BJ (cell line): ENCODE measurements at regions not wholly inside any gene's neighbourhood (a gene's known extent, or its start where the extent isn't known, plus 50 kb on each side); places are given as distances from the start of the nearest gene placed in this dataset.

Experiments
- CTCF ChIA-PET: fragments of 350-600 bp; formaldehyde crosslinking; extraction: SDS; loops from one replicate; lab custom pipeline; 2021; ENCODE audit warnings: antibody characterized with exemption, inconsistent platforms; lab: Yijun Ruan, JAX
- POLR2A ChIA-PET: fragments of 300-600 bp; sonication (Branson Sonifier 250); formaldehyde crosslinking; extraction: SDS; loops from one replicate; lab custom pipeline; 2021; ENCODE audit warnings: antibody characterized with exemption; lab: Charles Lee
- DNase-seq: peaks from one replicate; pipeline ENCODE4 v3.0.0-alpha.2; 2011; ENCODE audit warnings: low read depth
- H3K27me3 ChIP-seq: 2 replicates; pipeline ENCODE4 v1.6.0; 2011; ENCODE audit warnings: low read length; ENCODE audit not compliant: control insufficient read depth, insufficient read depth
- H3K36me3 ChIP-seq: 2 replicates; pipeline ENCODE4 v1.5.1; 2011; ENCODE audit warnings: low read length; ENCODE audit not compliant: control insufficient read depth, insufficient read depth
- H3K4me3 ChIP-seq: 2 replicates; pipeline ENCODE4 v1.5.1; 2011; ENCODE audit warnings: low read depth, mild to moderate bottlenecking, control low read depth, low read length
- TF ChIP-seq, protein P1 (sequence below): IDR thresholded peaks from 2 replicates; pipeline ENCODE4 v1.5.1; 2011; ENCODE audit warnings: low read depth, mild to moderate bottlenecking, control low read depth, inconsistent platforms, low read length, moderate library complexity; ENCODE audit not compliant: insufficient read depth

DNA sequence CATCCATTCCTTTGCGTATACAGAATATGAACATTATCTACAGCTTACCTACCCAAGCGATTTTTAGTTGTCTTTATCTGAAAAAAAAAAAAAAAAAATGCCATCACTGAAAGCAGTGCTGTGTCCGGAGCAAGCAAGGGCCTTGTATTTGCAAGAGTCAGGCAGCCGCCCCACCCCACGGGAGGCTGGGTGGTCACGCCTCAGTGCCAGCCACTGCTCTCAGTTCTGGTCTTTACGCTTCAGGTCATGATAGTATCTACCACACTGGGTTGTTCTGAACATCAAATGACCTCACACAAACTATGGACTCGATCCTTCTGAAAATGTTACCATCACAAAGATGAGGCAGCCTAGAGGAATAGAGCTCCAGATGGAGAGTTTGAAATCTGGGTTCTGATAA lies 62.7 kb upstream of the HELT start:
- CTCF ChIA-PET: no interaction called here
- H3K4me3 ChIP-seq: no peak overlapping the region
- no peak for DNase-seq
- TF ChIP-seq, protein P1, sequence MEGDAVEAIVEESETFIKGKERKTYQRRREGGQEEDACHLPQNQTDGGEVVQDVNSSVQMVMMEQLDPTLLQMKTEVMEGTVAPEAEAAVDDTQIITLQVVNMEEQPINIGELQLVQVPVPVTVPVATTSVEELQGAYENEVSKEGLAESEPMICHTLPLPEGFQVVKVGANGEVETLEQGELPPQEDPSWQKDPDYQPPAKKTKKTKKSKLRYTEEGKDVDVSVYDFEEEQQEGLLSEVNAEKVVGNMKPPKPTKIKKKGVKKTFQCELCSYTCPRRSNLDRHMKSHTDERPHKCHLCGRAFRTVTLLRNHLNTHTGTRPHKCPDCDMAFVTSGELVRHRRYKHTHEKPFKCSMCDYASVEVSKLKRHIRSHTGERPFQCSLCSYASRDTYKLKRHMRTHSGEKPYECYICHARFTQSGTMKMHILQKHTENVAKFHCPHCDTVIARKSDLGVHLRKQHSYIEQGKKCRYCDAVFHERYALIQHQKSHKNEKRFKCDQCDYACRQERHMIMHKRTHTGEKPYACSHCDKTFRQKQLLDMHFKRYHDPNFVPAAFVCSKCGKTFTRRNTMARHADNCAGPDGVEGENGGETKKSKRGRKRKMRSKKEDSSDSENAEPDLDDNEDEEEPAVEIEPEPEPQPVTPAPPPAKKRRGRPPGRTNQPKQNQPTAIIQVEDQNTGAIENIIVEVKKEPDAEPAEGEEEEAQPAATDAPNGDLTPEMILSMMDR: no peak
- H3K36me3 ChIP-seq: no peaks in the 10 kb centered on the region
- POLR2A ChIA-PET: no interaction called here
- no peaks in the 10 kb centered on the region for H3K27me3 ChIP-seq

DNA sequence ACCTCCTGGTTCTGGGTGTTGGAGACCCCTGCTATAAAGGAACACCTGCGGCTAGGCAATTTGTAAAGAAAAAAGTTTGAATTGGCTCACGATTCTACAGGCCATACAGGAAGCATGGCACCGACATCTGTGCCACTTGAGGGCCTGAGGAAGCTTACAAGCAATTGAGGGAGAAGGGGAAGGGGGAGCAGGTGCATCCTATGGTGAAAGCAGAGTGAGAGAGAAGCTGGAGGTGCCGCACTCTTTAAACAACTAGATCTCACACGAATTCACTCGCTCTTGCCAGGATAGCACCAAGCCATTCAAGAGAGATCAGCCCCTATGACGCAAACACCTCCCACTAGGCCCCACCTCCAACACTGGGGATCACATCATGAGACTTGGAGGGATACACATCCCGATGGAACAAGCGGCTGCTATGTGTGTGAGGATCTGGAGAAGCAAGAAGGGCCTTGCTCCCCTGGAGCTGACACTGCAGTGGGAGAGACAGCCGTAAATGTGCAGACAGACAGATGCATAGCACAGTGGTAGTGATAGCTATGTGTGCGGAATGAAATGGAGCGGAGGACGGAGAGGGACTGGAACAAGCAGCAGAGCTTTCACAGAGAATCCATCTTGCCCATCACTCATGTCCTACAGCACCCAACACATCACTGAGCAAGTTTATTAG lies 60.7 kb upstream of the HELT start:
- TF ChIP-seq, protein P1: no peak
- ChIA-PET POLR2A (no interaction called here), CTCF (no interaction called here)

DNA sequence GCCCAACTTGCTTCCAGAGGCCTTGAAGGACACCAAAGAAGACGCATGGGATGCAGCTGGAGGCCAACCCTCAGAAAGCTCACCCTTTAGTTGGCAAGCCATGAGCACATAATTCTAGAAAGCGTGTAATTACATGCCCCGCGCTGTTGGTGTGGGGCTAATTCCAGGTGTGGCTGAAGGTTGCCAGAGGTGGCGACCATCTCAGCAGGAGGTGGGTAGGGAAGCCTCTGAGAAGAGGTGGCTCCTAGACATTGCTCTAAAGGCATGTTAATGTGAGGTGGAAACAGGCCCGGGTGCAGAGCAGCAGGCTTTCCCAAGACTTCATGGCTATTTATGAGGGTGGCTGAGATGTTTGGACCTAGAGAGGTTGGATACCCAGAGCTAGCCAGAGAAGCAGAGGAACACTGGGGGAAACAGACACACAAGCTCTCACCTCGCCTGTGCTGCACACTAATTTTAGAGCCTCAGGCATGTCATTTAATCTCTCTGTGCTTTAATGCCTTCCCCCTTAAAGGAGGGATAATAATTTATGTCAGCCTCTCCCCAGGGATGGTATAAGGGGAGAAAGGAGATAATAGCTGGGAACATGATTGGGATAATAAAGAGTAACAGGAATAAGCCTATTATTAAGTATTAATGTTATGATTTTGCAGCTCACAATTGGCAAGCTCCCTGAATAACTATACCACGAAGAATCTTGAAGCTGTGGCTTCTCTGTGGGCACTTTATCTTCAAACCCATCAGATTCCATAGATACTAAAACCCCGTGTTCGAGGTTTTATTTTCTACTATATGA lies 60.0 kb upstream of the HELT start:
- no peak for DNase-seq
- TF ChIP-seq, protein P1: no peak
- H3K27me3 ChIP-seq: no peaks in the 10 kb centered on the region
- no peak overlapping the region for H3K4me3 ChIP-seq
- ChIA-PET POLR2A (no interaction called here), CTCF (interaction anchor here (0.6 kb wide), 1 partner anchor 544 kb away, joined by 3 read pairs; no protein-coding TSS in a partner anchor)
- no peaks in the 10 kb centered on the region for H3K36me3 ChIP-seq

More for the DNA sequence above, 60.7 kb upstream of the HELT start:
- H3K36me3 ChIP-seq: no peaks in the 10 kb centered on the region
- no peak for DNase-seq
- no peaks in the 10 kb centered on the region for H3K27me3 ChIP-seq
- no peak overlapping the region for H3K4me3 ChIP-seq

DNA sequence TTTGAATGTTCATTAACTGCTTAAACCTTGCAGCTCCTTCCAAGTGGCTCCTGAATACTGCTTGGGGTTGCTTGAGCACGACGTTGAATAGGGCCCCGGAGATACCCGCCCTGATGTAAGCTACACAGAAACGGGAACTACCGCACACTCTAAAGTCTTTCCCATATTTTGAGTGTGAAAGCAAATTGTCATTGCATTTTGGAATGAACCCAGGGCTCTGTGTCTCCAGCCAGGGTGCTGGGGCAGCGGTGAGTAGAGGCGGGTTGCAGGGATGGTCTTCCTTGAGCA lies 59.4 kb upstream of the HELT start:
- no peak for DNase-seq
- ChIA-PET CTCF (interaction anchor here (0.6 kb wide), 1 partner anchor 544 kb away, joined by 3 read pairs; no protein-coding TSS in a partner anchor), POLR2A (no interaction called here)
- no peaks in the 10 kb centered on the region for H3K27me3 ChIP-seq
- no peak overlapping the region for H3K4me3 ChIP-seq
- H3K36me3 ChIP-seq: no peaks in the 10 kb centered on the region
- TF ChIP-seq, protein P1: no peak

DNA sequence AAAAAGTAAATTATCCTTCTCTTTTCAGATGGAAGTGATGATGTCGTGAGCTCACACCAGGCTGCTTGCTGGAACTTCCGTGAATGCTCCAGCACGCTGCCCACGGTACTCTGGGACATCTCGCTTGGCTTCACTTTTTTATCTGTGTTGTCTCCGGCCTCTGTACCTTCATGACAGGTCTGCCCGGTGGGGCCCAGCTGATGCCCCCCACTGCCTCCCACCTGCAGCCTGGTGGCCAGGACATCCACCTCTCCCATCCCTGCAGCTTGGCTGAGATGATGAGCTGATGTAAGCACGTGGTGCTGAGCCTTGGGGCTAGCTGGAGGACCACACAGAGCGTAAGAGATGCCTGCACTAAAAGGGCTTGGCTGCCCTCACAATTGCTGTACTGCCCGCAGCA lies 59.0 kb upstream of the HELT start:
- Histone ChIP-seq H3K27me3 (no peaks in the 10 kb centered on the region), H3K36me3 (no peaks in the 10 kb centered on the region), H3K4me3 (no peak overlapping the region)
- DNase-seq: no peak
- POLR2A ChIA-PET: no interaction called here
- CTCF ChIA-PET: interaction anchor here (0.6 kb wide), 1 partner anchor 543 kb away, joined by 3 read pairs; no protein-coding TSS in a partner anchor
- TF ChIP-seq, protein P1: no peak
